Liver (tissue), 8 donors: ENCODE measurements at regions not wholly inside any gene's neighbourhood (a gene's known extent, or its start where the extent isn't known, plus 50 kb on each side); places are given as distances from the start of the nearest gene placed in this dataset.

Experiments used
- DNase-seq: peaks from one replicate; pipeline ENCODE4 v3.0.0-alpha.2; 2017; ENCODE audit warnings: low spot score
- H3K27ac ChIP-seq, 2 donors: one replicate each; pipeline ENCODE4 v1.7.0; 2013; ENCODE audit warnings: inconsistent platforms in 2 of 2, low read length in 2 of 2, control low read depth in 1 of 2, low read depth in 1 of 2, mild to moderate bottlenecking in 1 of 2
- H3K27me3 ChIP-seq, 4 donors: one replicate each; pipeline versions ENCODE4 v1.6.1 to v1.7.0; 2013; ENCODE audit warnings: low read length in 3 of 4, inconsistent platforms in 1 of 4, mild to moderate bottlenecking in 1 of 4, moderate library complexity in 1 of 4; ENCODE audit not compliant: control insufficient read depth in 4 of 4, insufficient read depth in 4 of 4
- H3K36me3 ChIP-seq, 4 donors: one replicate each; pipeline versions ENCODE4 v1.6.1 to v1.7.0; 2013; ENCODE audit warnings: low read length in 3 of 4, mild to moderate bottlenecking in 3 of 4, low read depth in 1 of 4, moderate library complexity in 1 of 4; ENCODE audit not compliant: control insufficient read depth in 4 of 4, insufficient read depth in 3 of 4
- H3K4me1 ChIP-seq, 4 donors: one replicate each; pipeline versions ENCODE4 v1.6.1 to v1.7.0; 2013; ENCODE audit warnings: low read length in 3 of 4, mild to moderate bottlenecking in 3 of 4, moderate library complexity in 1 of 4; ENCODE audit not compliant: control insufficient read depth in 4 of 4, insufficient read depth in 4 of 4
- H3K4me3 ChIP-seq, 3 donors: one replicate each; pipeline versions ENCODE4 v1.6.1 to v1.7.0; 2013; ENCODE audit warnings: low read length in 3 of 3, control low read depth in 1 of 3, low read depth in 1 of 3, mild to moderate bottlenecking in 1 of 3
- H3K9ac ChIP-seq, 2 donors: one replicate each; pipeline ENCODE4 v1.7.0; 2013; ENCODE audit warnings: low read length in 2 of 2, mild to moderate bottlenecking in 2 of 2, moderate library complexity in 2 of 2, control low read depth in 1 of 2, low read depth in 1 of 2
- H3K9me3 ChIP-seq, 4 donors: one replicate each; pipeline versions ENCODE4 v1.6.1 to v1.7.0; 2013; ENCODE audit warnings: low read length in 3 of 4; ENCODE audit not compliant: control insufficient read depth in 4 of 4
- GABPA ChIP-seq, 2 donors: IDR thresholded peaks in 1 of 2; conservative IDR thresholded peaks in 1 of 2; 2 replicates each; pipeline ENCODE4 v1.6.1; 2016; ENCODE audit warnings: antibody characterized with exemption in 2 of 2, mild to moderate bottlenecking in 1 of 2, moderate library complexity in 1 of 2
- HNF4G ChIP-seq: IDR thresholded peaks from 2 replicates; pipeline ENCODE4 v1.6.1; 2016; ENCODE audit warnings: antibody characterized with exemption
- JUND ChIP-seq, 2 donors: IDR thresholded peaks; 2 replicates each; pipeline ENCODE4 v1.6.1; 2016; ENCODE audit warnings: antibody characterized with exemption in 2 of 2
- NR2F2 ChIP-seq: IDR thresholded peaks from 2 replicates; pipeline ENCODE4 v1.6.1; 2016; ENCODE audit warnings: antibody characterized with exemption
- RAD21 ChIP-seq, 2 donors: IDR thresholded peaks; 2 replicates each; pipeline ENCODE4 v1.6.1; 2016; ENCODE audit warnings: antibody characterized with exemption in 2 of 2, mild to moderate bottlenecking in 2 of 2
- RXRA ChIP-seq, 2 donors: IDR thresholded peaks; 2 replicates each; pipeline ENCODE4 v1.6.1; 2017 to 2018; ENCODE audit warnings: antibody characterized with exemption in 2 of 2, mild to moderate bottlenecking in 1 of 2
- SP1 ChIP-seq: IDR thresholded peaks from 2 replicates; pipeline ENCODE4 v1.6.1; 2018; ENCODE audit warnings: antibody characterized with exemption, mild to moderate bottlenecking
- TAF1 ChIP-seq: conservative IDR thresholded peaks from 2 replicates; pipeline ENCODE4 v1.6.1; 2016; ENCODE audit warnings: antibody characterized with exemption, mild to moderate bottlenecking
- YY1 ChIP-seq: IDR thresholded peaks from 2 replicates; pipeline ENCODE4 v1.6.1; 2016; ENCODE audit warnings: antibody characterized with exemption, mild to moderate bottlenecking
- WGBS: extraction: QIAGEN DNeasy Blood & Tissue Kit; methylation state at CpG from one replicate; pipeline ENCODE4 v1.1.7; 2013; 5-methylcytosine and 5-hydroxymethylcytosine counted together
- TF ChIP-seq, protein P1 (sequence below): IDR thresholded peaks from 2 replicates; pipeline ENCODE4 v1.6.1; 2016; ENCODE audit warnings: antibody characterized with exemption, mild to moderate bottlenecking
- TF ChIP-seq, protein P2 (sequence below): IDR thresholded peaks from 2 replicates; pipeline ENCODE4 v1.6.1; 2016; ENCODE audit warnings: antibody characterized with exemption
- TF ChIP-seq, protein P3 (sequence below): fragments of 150-350 bp; IDR thresholded peaks from 2 replicates; pipeline ENCODE4 v1.5.1; 2017; ENCODE audit warnings: improper control_type of control experiment, low read depth, low read length; ENCODE audit not compliant: missing input control
- TF ChIP-seq, protein P4 (sequence below): IDR thresholded peaks from 2 replicates; pipeline ENCODE4 v1.6.1; 2016; ENCODE audit warnings: antibody characterized with exemption
- TF ChIP-seq, protein P5 (sequence below): IDR thresholded peaks from 2 replicates; pipeline ENCODE4 v1.6.1; 2016; ENCODE audit warnings: antibody characterized with exemption
- donor health status: healthy.
- donor health status: healthy.
- donor health status: healthy.
- donor health status: healthy.
- donor health status: healthy.

DNA sequence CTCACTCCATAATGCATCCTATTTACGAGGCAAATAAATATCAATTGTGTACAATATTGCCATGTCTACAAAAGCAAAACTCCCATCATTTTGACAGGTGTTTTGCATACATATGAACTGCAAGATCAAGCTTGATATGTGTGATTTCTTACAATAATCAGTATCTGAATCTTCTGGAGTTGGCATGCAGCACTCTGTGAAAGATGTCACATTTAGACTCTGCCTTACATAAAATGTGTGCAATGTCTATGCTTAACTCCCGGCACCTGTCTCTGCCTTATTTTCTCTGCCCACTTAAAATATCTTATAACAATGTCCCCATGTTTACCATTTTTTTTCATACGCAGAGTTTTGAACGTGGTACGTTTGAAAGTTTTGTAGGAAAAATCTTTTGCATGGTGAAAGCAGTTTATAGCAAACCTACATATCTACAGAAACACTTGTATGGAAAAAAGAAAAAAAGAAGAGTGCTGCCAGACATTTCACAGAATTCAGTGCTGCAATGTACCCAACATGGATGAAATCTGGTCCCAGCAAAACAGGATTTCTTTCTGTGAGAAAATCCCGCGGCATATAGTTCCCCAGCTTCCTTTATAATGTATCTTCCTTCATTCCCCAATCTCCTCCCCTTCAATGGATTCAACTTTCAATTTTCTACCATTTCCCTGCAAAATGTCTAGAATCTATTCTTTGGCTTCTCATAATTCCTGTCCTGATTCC lies 114.1 kb upstream of the NRP1 start (continued):
- TF ChIP-seq, protein P1, sequence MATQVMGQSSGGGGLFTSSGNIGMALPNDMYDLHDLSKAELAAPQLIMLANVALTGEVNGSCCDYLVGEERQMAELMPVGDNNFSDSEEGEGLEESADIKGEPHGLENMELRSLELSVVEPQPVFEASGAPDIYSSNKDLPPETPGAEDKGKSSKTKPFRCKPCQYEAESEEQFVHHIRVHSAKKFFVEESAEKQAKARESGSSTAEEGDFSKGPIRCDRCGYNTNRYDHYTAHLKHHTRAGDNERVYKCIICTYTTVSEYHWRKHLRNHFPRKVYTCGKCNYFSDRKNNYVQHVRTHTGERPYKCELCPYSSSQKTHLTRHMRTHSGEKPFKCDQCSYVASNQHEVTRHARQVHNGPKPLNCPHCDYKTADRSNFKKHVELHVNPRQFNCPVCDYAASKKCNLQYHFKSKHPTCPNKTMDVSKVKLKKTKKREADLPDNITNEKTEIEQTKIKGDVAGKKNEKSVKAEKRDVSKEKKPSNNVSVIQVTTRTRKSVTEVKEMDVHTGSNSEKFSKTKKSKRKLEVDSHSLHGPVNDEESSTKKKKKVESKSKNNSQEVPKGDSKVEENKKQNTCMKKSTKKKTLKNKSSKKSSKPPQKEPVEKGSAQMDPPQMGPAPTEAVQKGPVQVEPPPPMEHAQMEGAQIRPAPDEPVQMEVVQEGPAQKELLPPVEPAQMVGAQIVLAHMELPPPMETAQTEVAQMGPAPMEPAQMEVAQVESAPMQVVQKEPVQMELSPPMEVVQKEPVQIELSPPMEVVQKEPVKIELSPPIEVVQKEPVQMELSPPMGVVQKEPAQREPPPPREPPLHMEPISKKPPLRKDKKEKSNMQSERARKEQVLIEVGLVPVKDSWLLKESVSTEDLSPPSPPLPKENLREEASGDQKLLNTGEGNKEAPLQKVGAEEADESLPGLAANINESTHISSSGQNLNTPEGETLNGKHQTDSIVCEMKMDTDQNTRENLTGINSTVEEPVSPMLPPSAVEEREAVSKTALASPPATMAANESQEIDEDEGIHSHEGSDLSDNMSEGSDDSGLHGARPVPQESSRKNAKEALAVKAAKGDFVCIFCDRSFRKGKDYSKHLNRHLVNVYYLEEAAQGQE: no peak
- no peak for TF ChIP-seq JUND (IDR thresholded peaks at IDR 0.05)

DNA sequence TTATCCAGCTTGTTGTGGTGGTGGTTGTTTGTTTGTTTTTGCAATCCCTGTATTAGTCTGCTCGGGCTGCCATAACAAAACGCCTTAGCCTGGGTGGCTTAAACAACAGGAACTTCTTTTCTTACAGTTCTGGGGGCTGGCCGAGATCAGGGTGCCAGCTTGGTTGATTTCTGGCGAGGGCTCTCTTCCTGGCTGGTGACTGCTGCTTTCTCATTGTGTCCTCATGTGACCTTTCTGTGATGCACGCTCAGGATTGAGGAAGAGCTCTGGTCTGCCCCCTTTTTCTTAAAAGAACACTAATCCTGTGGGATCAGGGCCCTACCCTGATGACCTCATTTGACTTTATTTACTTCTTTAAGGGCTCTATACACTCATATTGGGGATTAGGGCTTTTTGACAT lies 107.1 kb upstream of the NRP1 start:
- H3K4me3 ChIP-seq: no peak overlapping the region
- H3K9ac ChIP-seq: no peak overlapping the region
- DNase-seq: no peak
- H3K4me1 ChIP-seq: no peaks in the 10 kb centered on the region
- H3K36me3 ChIP-seq: no peaks in the 10 kb centered on the region
- H3K9me3 ChIP-seq: no peaks in the 10 kb centered on the region
- TF ChIP-seq, protein P2, sequence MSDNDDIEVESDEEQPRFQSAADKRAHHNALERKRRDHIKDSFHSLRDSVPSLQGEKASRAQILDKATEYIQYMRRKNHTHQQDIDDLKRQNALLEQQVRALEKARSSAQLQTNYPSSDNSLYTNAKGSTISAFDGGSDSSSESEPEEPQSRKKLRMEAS: no peak
- no peak for TF ChIP-seq RXRA (IDR thresholded peaks at IDR 0.05)
- TF ChIP-seq, protein P3, sequence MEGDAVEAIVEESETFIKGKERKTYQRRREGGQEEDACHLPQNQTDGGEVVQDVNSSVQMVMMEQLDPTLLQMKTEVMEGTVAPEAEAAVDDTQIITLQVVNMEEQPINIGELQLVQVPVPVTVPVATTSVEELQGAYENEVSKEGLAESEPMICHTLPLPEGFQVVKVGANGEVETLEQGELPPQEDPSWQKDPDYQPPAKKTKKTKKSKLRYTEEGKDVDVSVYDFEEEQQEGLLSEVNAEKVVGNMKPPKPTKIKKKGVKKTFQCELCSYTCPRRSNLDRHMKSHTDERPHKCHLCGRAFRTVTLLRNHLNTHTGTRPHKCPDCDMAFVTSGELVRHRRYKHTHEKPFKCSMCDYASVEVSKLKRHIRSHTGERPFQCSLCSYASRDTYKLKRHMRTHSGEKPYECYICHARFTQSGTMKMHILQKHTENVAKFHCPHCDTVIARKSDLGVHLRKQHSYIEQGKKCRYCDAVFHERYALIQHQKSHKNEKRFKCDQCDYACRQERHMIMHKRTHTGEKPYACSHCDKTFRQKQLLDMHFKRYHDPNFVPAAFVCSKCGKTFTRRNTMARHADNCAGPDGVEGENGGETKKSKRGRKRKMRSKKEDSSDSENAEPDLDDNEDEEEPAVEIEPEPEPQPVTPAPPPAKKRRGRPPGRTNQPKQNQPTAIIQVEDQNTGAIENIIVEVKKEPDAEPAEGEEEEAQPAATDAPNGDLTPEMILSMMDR: no peak
- no peak for TF ChIP-seq GABPA (IDR thresholded peaks at IDR 0.05 in 1 of 2, conservative IDR thresholded peaks at IDR 0.05 in 1 of 2)
- TF ChIP-seq NR2F2: no peak
- TF ChIP-seq SP1: no peak
- no peak for TF ChIP-seq TAF1
- no peak for TF ChIP-seq JUND (IDR thresholded peaks at IDR 0.05)
- TF ChIP-seq, protein P4, sequence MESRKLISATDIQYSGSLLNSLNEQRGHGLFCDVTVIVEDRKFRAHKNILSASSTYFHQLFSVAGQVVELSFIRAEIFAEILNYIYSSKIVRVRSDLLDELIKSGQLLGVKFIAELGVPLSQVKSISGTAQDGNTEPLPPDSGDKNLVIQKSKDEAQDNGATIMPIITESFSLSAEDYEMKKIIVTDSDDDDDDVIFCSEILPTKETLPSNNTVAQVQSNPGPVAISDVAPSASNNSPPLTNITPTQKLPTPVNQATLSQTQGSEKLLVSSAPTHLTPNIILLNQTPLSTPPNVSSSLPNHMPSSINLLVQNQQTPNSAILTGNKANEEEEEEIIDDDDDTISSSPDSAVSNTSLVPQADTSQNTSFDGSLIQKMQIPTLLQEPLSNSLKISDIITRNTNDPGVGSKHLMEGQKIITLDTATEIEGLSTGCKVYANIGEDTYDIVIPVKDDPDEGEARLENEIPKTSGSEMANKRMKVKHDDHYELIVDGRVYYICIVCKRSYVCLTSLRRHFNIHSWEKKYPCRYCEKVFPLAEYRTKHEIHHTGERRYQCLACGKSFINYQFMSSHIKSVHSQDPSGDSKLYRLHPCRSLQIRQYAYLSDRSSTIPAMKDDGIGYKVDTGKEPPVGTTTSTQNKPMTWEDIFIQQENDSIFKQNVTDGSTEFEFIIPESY: no peak
- TF ChIP-seq HNF4G: no peak
- TF ChIP-seq, protein P1: no peak
- TF ChIP-seq, protein P5, sequence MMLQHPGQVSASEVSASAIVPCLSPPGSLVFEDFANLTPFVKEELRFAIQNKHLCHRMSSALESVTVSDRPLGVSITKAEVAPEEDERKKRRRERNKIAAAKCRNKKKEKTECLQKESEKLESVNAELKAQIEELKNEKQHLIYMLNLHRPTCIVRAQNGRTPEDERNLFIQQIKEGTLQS: no peak
- TF ChIP-seq YY1: no peak
- no peak for TF ChIP-seq RAD21 (IDR thresholded peaks at IDR 0.05)
- no peaks in the 10 kb centered on the region for H3K27me3 ChIP-seq
- 76% methylated on average over 5 of the region's 5 CpGs for WGBS
- H3K27ac ChIP-seq: no peak overlapping the region
